ENCODE measurements at regions not wholly inside any gene's neighbourhood (a gene's known extent, or its start where the extent isn't known, plus 50 kb on each side); places are given as distances from the start of the nearest gene placed in this dataset.

DNA sequence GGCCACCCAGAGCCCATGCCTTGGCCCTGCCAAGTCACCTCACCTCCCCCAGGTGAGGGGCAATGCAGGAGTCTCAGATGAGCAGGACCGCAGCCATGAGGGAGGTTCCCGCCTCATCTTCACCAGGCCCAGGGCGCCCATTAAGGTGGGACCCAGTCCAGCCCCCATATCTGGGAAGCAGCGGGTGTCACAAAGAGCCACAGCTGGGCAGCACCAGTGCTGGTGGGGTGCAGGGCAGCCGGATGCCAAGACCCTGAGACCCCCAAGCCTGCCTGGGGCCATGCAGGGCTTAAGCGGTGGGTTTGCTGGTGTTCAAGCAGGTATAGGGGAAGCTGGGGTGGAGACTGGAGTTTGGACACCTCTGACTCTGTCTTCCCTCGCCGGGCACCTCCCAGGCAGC is 237.8 kb upstream of the GSE1 start:
- Histone ChIP-seq H3K4me1 (peaks cover 56 to 92% (median 76%) of the 10 kb centered on the region in 4 donors), H3K4me3 (no peak overlapping the region), H3K27me3 (no peaks in the 10 kb centered on the region), H3K27ac (peak overlapping the region in 3 of 5 donors; percentile 55 to 79 (median 74)), H3K36me3 (no peaks in the 10 kb centered on the region), H3K9me3 (no peaks in the 10 kb centered on the region)
- intact Hi-C loops (cut with DNase I; ENCODE audit: low total_unique reads) = no loop called here
- 85 to 95% (median 88%) methylated on average over 5 to 8 of the region's 8 CpGs for WGBS, 5 donors
- TF ChIP-seq, protein P1, sequence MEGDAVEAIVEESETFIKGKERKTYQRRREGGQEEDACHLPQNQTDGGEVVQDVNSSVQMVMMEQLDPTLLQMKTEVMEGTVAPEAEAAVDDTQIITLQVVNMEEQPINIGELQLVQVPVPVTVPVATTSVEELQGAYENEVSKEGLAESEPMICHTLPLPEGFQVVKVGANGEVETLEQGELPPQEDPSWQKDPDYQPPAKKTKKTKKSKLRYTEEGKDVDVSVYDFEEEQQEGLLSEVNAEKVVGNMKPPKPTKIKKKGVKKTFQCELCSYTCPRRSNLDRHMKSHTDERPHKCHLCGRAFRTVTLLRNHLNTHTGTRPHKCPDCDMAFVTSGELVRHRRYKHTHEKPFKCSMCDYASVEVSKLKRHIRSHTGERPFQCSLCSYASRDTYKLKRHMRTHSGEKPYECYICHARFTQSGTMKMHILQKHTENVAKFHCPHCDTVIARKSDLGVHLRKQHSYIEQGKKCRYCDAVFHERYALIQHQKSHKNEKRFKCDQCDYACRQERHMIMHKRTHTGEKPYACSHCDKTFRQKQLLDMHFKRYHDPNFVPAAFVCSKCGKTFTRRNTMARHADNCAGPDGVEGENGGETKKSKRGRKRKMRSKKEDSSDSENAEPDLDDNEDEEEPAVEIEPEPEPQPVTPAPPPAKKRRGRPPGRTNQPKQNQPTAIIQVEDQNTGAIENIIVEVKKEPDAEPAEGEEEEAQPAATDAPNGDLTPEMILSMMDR (IDR thresholded peaks at IDR 0.05) = no peak
- TF ChIP-seq POLR2A (IDR thresholded peaks at IDR 0.05) (no peak), POLR2AphosphoS5 (IDR thresholded peaks at IDR 0.05) (no peak), EP300 (IDR thresholded peaks at IDR 0.05) (no peak)
- DNase-seq = no peak

DNA sequence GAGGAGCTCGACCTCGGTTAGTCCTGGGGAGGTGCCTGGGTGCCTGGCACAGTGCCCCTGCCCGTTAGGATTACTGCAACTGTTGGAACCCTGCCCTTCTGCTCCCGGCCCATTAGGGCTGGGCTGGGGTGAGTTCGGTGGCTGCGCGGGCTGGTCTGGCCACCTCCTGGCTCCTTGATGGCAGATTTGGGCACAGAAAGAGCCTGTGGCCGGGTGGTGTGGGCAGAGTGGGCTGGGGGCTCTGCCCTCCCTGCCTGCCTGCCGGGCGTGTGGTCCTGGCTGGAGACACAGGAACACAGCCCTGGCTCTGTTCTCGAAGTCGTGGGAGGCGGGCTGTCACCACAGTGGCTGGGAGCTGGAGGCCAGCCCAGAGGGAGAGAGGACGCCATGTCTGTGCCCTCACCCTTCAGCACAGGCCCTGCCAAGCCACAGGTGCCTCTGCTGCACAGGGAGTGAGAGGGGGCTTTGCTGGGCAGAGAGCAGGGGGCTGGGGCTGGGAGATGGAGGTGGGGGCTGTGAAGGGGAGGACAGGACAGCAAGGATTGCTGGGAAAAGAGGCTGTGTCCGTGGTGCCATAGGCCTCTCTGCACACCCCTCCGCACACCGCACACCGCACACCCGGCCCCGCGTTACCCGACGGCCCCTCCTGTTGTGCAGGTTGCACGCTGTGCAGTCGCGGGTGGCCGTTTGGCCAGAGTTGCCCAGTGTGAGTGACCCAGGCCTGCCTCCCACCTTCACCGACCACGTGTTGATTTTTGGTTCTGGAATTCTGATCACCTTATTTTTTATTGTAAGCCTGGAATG is 236.6 kb upstream of the GSE1 start:
- Histone ChIP-seq H3K27ac (peak overlapping the region; percentile 41 to 79 (median 57)), H3K27me3 (no peaks in the 10 kb centered on the region), H3K9me3 (no peaks in the 10 kb centered on the region), H3K4me1 (peaks cover 46 to 83% (median 65%) of the 10 kb centered on the region in 4 donors), H3K4me3 (no peak overlapping the region), H3K36me3 (no peaks in the 10 kb centered on the region)
- TF ChIP-seq POLR2A (IDR thresholded peaks at IDR 0.05) (no peak), POLR2AphosphoS5 (IDR thresholded peaks at IDR 0.05) (peak in 1 of 3 donors; percentile 6)
- 53 to 87% (median 62%) methylated on average over 16 to 29 of the region's 29 CpGs for WGBS, 5 donors
- DNase-seq = peak; percentile 50 to 67
- intact Hi-C loops (cut with DNase I; ENCODE audit: low total_unique reads) = no loop called here

DNA sequence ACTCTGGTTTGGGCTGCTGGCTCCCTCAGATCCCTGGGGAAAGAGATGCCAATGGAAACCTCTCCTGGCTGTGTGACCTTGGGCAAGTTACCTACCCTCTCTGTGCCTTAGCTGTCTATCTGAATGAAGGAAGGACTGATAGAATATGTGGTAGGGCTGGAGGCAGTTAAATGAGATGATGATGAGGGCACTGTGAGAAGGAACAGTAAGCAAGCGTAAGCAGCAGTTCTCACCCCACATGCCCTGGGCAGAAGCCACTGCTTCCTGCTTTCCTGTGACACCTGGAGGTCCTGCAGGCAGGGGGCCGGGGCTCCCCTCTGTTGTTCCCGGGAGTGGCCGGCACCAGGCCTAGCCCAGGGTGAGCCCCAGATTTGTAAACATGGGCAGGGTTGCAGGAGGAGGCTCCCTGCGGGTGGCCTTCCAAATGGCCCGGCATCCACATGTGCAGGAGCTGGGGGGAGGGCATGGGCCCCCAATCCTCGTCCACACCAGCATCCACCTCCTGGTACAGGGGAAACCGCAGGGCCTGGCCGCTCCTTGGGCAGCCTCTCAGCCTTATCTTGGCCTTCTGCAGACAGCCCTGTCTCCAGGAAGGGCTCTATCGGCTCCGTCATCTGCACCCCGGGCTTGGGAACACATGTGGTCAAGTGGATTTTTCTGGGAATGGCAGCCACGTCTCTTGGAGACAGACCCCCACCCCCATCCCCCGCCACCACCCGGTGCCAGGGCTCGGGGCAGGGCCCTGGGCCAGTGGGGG is 235.6 kb upstream of the GSE1 start:
- Histone ChIP-seq H3K36me3 (no peaks in the 10 kb centered on the region), H3K4me1 (peaks cover 45 to 83% (median 63%) of the 10 kb centered on the region in 4 donors), H3K4me3 (no peak overlapping the region), H3K27ac (peak overlapping the region in 2 of 5 donors; percentile 18 to 74), H3K27me3 (no peaks in the 10 kb centered on the region), H3K9me3 (no peaks in the 10 kb centered on the region)
- 22 to 44% (median 33%) methylated on average over 6 to 16 of the region's 16 CpGs for WGBS, 5 donors
- TF ChIP-seq POLR2A (IDR thresholded peaks at IDR 0.05) (no peak), POLR2AphosphoS5 (IDR thresholded peaks at IDR 0.05) (no peak), EP300 (IDR thresholded peaks at IDR 0.05) (no peak)
- TF ChIP-seq, protein P1 (IDR thresholded peaks at IDR 0.05) = no peak
- no peak for DNase-seq
- intact Hi-C loops (cut with DNase I; ENCODE audit: low total_unique reads) = no loop called here

DNA sequence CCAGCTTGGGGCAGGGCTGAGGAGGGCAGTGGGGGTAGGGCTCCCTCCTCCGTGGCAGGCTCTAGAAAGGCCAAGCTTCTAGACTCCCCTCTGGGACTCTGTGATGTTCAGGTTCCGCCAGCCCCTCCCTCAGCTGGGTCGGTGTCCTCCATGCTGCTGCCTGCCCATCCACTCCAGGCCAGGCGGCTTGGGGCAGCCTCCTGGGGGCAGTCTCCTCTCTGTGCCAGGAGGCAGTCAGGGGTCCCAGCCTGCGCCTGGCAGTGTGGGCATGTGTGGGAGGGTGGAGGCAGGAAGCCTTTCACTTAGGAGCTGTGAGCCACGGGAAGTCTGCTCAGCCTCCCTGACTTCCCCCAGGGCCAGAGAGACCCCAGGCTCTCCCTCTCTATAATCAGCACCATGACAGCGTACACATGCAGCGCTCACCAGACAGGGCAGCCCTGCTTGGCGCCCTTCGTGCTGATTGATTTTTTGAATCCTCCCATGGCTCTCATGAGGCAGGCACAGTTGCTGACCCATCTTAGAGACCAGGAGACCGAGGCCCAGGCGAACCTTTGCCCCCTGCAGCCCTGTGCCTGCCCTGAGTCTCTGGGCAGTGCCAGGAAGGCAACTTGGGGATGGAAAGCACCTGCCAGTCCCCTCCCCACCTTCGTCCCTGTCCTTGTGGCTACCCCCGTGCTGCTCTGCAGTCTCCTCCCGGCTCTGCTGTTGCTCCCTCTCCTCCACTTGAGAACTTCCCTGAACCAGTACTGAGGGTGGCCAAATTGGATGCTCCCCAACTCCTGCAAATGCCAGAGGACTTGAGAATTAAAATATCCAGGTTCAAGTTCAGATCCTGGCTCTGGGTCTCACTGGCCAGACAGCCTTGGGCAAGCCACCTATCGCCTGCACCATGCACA is 234.7 kb upstream of the GSE1 start:
- intact Hi-C loops (cut with DNase I; ENCODE audit: low total_unique reads) = no loop called here
- Histone ChIP-seq H3K36me3 (no peaks in the 10 kb centered on the region), H3K9me3 (no peaks in the 10 kb centered on the region), H3K27me3 (no peaks in the 10 kb centered on the region), H3K27ac (peak overlapping the region in 2 of 5 donors; percentile 18 to 74), H3K4me3 (no peak overlapping the region), H3K4me1 (peaks cover 36 to 76% (median 56%) of the 10 kb centered on the region in 4 donors)
- TF ChIP-seq EP300 (IDR thresholded peaks at IDR 0.05) (no peak), POLR2A (IDR thresholded peaks at IDR 0.05) (no peak), POLR2AphosphoS5 (IDR thresholded peaks at IDR 0.05) (no peak)
- TF ChIP-seq, protein P1 (IDR thresholded peaks at IDR 0.05) = no peak
- DNase-seq = no peak
- 80 to 85% (median 81%) methylated on average over 13 to 16 of the region's 16 CpGs for WGBS, 5 donors
